ENCODE measurements at regions not wholly inside any gene's neighbourhood (a gene's known extent, or its start where the extent isn't known, plus 50 kb on each side); places are given as distances from the start of the nearest gene placed in this dataset.
"Not testable (repeated sequence)": the region's sequence is repeated elsewhere in the genome, so short reads cannot be mapped to it uniquely, and the experiment has no call there.

GRCh38 chr6:119961450-119961849, 611.9 kb upstream of the MAN1A1 start:
- DNase-seq (ENCODE audit: low read depth), result no peak

GRCh38 chr6:119960456-119960855, 610.9 kb upstream of the MAN1A1 start:
- DNase-seq (ENCODE audit: low read depth), result no peak

GRCh38 chr6:119960036-119960435, 610.5 kb upstream of the MAN1A1 start:
- DNase-seq (ENCODE audit: low read depth), result no peak

- no peak for DNase-seq (ENCODE audit: low read depth)
These were observed 607.6 kb upstream of the MAN1A1 start for GRCh38 chr6:119957195-119957594.

- DNase-seq (ENCODE audit: low read depth), result no peak
These were observed 603.1 kb upstream of the MAN1A1 start for GRCh38 chr6:119952696-119953095.

GRCh38 chr6:119950681-119951080, 601.1 kb upstream of the MAN1A1 start:
- DNase-seq (ENCODE audit: low read depth), result no peak

- DNase-seq (ENCODE audit: low read depth), result no peak
These were observed 592.7 kb upstream of the MAN1A1 start for GRCh38 chr6:119942078-119942752.

- DNase-seq (ENCODE audit: low read depth), result no peak
These were observed 589.2 kb upstream of the MAN1A1 start for GRCh38 chr6:119938752-119939151.

GRCh38 chr6:119934816-119935215, 585.3 kb upstream of the MAN1A1 start:
- DNase-seq (ENCODE audit: low read depth), result no peak

GRCh38 chr6:119929121-119929520, 579.6 kb upstream of the MAN1A1 start:
- DNase-seq (ENCODE audit: low read depth), result no peak

- DNase-seq (ENCODE audit: low read depth), result not testable (repeated sequence)
These were observed 575.3 kb upstream of the MAN1A1 start for GRCh38 chr6:119924888-119925287.

GRCh38 chr6:119922814-119923213, 573.3 kb upstream of the MAN1A1 start:
- no peak for DNase-seq (ENCODE audit: low read depth)

GRCh38 chr6:119921491-119922010, 572.0 kb upstream of the MAN1A1 start:
- DNase-seq (ENCODE audit: low read depth), result no peak

GRCh38 chr6:119917186-119917585, 567.6 kb upstream of the MAN1A1 start:
- no peak for DNase-seq (ENCODE audit: low read depth)

GRCh38 chr6:119915971-119916370, 566.4 kb upstream of the MAN1A1 start:
- DNase-seq (ENCODE audit: low read depth), result no peak

GRCh38 chr6:119908157-119908556, 558.6 kb upstream of the MAN1A1 start:
- no peak for DNase-seq (ENCODE audit: low read depth)

GRCh38 chr6:119902681-119903080, 553.1 kb upstream of the MAN1A1 start:
- no peak for DNase-seq (ENCODE audit: low read depth)

GRCh38 chr6:119896806-119897205, 547.2 kb upstream of the MAN1A1 start:
- DNase-seq (ENCODE audit: low read depth), result no peak

- no peak for DNase-seq (ENCODE audit: low read depth)
These were observed 546.1 kb upstream of the MAN1A1 start for GRCh38 chr6:119895626-119896025.

GRCh38 chr6:119894811-119895210, 545.2 kb upstream of the MAN1A1 start:
- DNase-seq (ENCODE audit: low read depth), result no peak

GRCh38 chr6:119891644-119892043, 542.1 kb upstream of the MAN1A1 start:
- no peak for DNase-seq (ENCODE audit: low read depth)

- no peak for DNase-seq (ENCODE audit: low read depth)
These were observed 541.6 kb upstream of the MAN1A1 start for GRCh38 chr6:119891206-119891605.

- no peak for DNase-seq (ENCODE audit: low read depth)
These were observed 540.9 kb upstream of the MAN1A1 start for GRCh38 chr6:119890470-119890869.

GRCh38 chr6:119887666-119888065, 538.1 kb upstream of the MAN1A1 start:
- no peak for DNase-seq (ENCODE audit: low read depth)
